ENCODE measurements at regions not wholly inside any gene's neighbourhood (a gene's known extent, or its start where the extent isn't known, plus 50 kb on each side); places are given as distances from the start of the nearest gene placed in this dataset.
"Not testable (repeated sequence)": the region's sequence is repeated elsewhere in the genome, so short reads cannot be mapped to it uniquely, and the experiment has no call there.

DNA sequence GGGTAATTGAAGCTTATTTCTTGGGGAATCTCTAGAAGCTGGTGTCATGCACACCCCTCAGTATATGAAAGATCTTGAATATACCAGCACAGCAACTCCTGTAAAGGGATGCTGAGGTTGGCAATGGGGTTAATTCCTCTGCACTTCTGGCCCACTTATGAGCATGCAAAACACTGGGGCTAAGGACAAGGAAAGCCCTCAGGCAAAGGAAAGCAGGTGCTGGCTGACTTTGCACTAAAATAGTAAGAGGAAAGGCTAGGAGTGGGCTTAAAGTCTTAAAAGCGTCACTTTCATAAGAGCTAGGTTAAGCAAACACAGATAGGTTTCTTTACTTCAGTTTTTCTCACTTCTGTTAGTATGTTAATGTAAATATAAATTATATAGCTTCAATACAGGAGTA, 572.6 kb upstream of the LUZP2 start:
- no peak overlapping the region for H3K4me3 Mint-ChIP-seq
- no peaks in the 10 kb centered on the region for H3K4me1 Mint-ChIP-seq
- no peak overlapping the region for H3K27ac Mint-ChIP-seq
- no peaks in the 10 kb centered on the region for H3K36me3 Mint-ChIP-seq (ENCODE audit: low read depth)
- TF ChIP-seq, protein P1, sequence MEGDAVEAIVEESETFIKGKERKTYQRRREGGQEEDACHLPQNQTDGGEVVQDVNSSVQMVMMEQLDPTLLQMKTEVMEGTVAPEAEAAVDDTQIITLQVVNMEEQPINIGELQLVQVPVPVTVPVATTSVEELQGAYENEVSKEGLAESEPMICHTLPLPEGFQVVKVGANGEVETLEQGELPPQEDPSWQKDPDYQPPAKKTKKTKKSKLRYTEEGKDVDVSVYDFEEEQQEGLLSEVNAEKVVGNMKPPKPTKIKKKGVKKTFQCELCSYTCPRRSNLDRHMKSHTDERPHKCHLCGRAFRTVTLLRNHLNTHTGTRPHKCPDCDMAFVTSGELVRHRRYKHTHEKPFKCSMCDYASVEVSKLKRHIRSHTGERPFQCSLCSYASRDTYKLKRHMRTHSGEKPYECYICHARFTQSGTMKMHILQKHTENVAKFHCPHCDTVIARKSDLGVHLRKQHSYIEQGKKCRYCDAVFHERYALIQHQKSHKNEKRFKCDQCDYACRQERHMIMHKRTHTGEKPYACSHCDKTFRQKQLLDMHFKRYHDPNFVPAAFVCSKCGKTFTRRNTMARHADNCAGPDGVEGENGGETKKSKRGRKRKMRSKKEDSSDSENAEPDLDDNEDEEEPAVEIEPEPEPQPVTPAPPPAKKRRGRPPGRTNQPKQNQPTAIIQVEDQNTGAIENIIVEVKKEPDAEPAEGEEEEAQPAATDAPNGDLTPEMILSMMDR (IDR thresholded peaks at IDR 0.05; ENCODE audit: unreplicated experiment in 3 of 3) = no peak
- H3K9me3 Mint-ChIP-seq = no peaks in the 10 kb centered on the region
- no peaks in the 10 kb centered on the region for H3K27me3 Mint-ChIP-seq (ENCODE audit: low read depth)

DNA sequence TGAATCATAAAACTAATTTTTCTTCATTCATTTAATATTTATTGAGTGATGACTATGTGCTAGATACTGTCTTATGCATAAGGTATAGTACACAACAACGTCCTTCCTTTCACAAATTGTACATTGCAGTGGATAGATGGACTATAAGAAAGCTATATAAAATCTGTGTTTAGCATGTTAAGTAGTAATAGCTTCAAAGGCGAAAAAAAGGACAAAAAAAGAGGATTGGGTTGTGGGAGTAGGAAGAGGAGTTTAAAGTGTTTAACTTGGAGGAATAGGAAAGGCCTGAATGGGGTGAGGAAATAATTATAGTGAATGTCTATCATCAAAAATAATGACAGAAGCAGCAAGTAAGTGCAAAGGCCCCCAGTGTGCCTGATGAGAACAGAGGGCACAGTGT, 565.4 kb upstream of the LUZP2 start:
- TF ChIP-seq, protein P1 (IDR thresholded peaks at IDR 0.05; ENCODE audit: unreplicated experiment in 3 of 3) = no peak
- Mint-ChIP-seq H3K27me3 (ENCODE audit: low read depth) (no peaks in the 10 kb centered on the region), H3K4me1 (peaks cover 13% of the 10 kb centered on the region), H3K9me3 (peaks cover 5% of the 10 kb centered on the region), H3K4me3 (no peak overlapping the region), H3K36me3 (ENCODE audit: low read depth) (no peaks in the 10 kb centered on the region), H3K27ac (no peak overlapping the region)

DNA sequence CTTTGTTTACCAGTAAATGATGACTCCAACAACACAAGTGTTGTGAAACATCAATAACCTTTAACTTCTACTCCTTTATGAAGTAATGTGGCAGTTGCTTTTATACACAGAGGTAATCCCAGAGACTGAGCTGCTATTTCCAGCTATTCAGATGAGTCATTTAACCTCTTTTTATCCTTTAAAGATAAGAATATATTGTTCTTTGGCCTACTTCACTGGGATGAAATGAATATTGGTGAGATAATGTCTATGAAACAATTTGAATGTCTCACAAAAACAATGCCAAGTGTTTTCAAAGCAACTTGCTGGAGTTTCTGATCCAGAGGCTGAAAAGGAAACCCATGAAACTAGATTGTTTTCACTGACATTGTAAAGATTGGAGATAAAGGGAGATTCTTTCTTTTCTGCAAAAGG, 564.4 kb upstream of the LUZP2 start:
- Mint-ChIP-seq H3K4me1 (peaks cover 13% of the 10 kb centered on the region), H3K4me3 (no peak overlapping the region), H3K27me3 (ENCODE audit: low read depth) (no peaks in the 10 kb centered on the region), H3K27ac (peak overlapping the region in 2 of 3 experiments; percentile 13 to 41), H3K36me3 (ENCODE audit: low read depth) (no peaks in the 10 kb centered on the region), H3K9me3 (peaks cover 6% of the 10 kb centered on the region)
- TF ChIP-seq, protein P1 (IDR thresholded peaks at IDR 0.05; ENCODE audit: unreplicated experiment in 3 of 3) = no peak

DNA sequence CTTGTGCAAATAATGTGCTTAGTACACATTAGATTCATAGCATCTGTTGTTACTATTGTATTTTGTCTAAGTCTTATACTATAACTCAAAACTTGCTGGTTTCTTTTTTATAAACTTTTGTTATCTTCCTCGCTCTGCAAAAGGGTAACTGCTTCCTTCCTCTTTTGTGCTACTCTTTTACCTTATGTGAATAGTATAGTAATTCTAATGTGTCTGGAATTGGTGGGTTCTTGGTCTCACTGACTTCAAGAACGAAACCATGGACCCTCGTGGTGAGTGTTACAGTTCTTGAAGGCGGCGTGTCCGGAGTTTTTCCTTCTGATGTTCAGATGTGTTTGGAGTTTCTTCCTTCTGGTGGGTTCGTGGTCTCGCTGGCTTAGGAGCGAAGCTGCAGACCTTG, 563.1 kb upstream of the LUZP2 start:
- Mint-ChIP-seq H3K36me3 (ENCODE audit: low read depth) (no peaks in the 10 kb centered on the region), H3K27me3 (ENCODE audit: low read depth) (no peaks in the 10 kb centered on the region), H3K27ac (peak overlapping the region in 1 of 3 experiments; percentile 41), H3K9me3 (peaks cover 6% of the 10 kb centered on the region), H3K4me3 (no peak overlapping the region), H3K4me1 (peaks cover 13% of the 10 kb centered on the region)
- TF ChIP-seq, protein P1 (IDR thresholded peaks at IDR 0.05; ENCODE audit: unreplicated experiment in 3 of 3) = no peak

DNA sequence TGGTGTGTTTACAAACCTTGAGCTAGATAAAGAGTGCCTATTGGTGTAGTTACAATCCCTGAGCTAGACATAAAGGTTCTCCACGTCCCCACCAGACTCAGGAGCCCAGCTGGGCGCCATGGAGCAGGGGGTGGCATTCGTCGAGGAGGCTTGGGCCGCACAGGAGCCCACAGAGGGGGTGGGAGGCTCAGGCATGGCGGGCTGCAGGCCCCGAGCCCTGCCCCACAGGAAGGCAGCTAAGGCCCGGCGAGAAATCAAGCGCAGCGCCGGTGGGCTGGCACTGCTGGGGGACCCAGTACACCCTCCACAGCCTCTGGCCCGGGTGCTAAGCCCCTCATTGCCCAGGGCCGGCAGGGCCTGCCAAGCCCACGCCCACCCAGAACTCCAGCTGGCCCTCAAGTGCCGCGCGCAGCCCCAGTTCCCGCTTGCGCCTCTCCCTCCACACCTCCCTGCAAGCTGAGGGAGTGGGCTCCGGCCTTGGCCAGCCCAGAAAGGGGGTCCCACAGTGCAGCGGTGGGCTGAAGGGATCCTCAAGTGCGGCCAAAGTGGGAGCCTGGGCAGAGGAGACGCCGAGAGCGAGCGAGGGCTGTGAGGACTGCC, 562.1 kb upstream of the LUZP2 start:
- H3K27me3 Mint-ChIP-seq (ENCODE audit: low read depth); H3K9me3 Mint-ChIP-seq; H3K4me3 Mint-ChIP-seq; H3K36me3 Mint-ChIP-seq (ENCODE audit: low read depth); H3K27ac Mint-ChIP-seq: not testable (repeated sequence)
- H3K4me1 Mint-ChIP-seq = peaks cover 13% of the 10 kb centered on the region

DNA sequence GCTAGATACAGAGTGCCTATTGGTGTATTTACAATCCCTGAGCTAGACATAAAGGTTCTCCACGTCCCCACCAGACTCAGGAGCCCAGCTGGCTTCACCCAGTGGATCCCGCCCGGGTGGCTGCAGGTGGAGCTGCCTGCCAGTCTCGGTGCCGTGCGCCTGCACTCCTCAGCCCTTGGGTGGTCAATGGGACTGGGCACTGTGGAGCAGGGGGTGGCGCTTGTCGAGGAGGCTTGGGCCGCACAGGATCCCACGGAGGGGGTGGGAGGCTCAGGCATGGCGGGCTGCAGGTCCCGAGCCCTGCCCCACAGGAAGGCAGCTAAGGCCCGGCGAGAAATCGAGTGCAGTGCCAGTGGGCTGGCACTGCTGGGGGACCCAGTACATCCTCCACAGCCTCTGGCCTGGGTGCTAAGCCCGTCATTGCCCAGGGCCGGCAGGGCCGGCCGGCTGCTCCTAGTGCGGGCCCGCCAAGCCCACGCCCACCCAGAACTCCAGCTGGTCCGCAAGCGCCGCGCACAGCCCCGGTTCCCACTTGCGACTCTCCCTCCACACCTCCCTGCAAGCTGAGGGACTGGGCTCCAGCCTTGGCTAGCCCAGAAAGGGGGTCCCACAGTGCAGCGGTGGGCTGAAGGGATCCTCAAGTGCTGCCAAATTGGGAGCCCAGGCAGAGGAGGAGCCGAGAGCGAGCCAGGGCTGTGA, 554.6 kb upstream of the LUZP2 start:
- not testable (repeated sequence) for H3K27ac Mint-ChIP-seq; H3K27me3 Mint-ChIP-seq (ENCODE audit: low read depth); H3K36me3 Mint-ChIP-seq (ENCODE audit: low read depth); H3K4me3 Mint-ChIP-seq
- peaks cover 13% of the 10 kb centered on the region for H3K9me3 Mint-ChIP-seq
- H3K4me1 Mint-ChIP-seq = peaks cover 14% of the 10 kb centered on the region

DNA sequence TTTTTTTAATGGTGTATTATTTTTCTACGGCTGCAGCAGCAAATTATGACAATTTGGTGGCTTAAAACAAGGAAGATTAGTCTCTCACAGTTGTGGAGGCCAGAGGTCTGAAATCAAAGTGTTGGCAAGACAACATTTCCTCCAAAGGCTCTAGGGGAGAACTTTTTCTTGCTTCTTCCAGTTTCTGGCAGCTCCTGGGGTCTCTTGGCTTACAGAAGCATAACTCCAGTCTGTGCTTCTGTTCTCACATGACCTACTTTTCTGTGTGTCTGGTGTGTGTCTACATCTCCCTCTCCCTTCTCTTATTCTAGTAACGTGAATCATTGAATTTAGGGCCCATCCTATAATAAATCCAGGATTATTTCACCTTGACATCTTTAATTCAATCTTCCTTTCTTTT, 551.9 kb upstream of the LUZP2 start:
- Mint-ChIP-seq H3K27me3 (ENCODE audit: low read depth) (no peaks in the 10 kb centered on the region), H3K9me3 (peaks cover 9% of the 10 kb centered on the region), H3K4me3 (no peak overlapping the region), H3K4me1 (peaks cover 14% of the 10 kb centered on the region), H3K36me3 (ENCODE audit: low read depth) (no peaks in the 10 kb centered on the region), H3K27ac (peak overlapping the region in 2 of 3 experiments; percentile 55 to 70)
- TF ChIP-seq, protein P1 (IDR thresholded peaks at IDR 0.05; ENCODE audit: unreplicated experiment in 3 of 3) = no peak
